ENCODE measurements at regions not wholly inside any gene's neighbourhood (a gene's known extent, or its start where the extent isn't known, plus 50 kb on each side); places are given as distances from the start of the nearest gene placed in this dataset.

DNA sequence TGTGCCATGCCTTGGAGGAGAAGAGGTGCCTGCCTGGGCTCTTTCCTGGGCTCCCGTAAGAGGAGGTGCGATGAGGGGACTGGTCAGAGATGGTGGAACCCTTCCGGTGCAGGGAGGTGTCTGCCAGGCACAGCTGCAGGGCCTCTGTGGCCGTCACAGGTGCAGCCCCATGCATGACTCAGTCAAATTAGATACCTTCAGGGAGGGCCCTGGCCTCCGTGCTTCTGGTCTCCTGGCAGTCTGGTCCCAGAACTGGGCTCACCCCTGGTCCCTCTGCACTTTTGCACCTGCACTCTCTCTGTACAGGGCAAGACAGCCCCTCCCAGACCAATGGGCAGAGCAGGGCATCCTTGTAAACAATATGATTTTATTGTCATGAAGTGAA, 49.9 kb upstream of the LRPAP1 start:
- TF ChIP-seq GATA1 (IDR thresholded peaks at IDR 0.05; ENCODE audit: low read depth, low read length) (no peak), POLR2A (IDR thresholded peaks at IDR 0.05; ENCODE audit: low read length) (no peak)
- DNase-seq, result no peak

Data from erythroblast (primary cell).